ENCODE measurements at regions not wholly inside any gene's neighbourhood (a gene's known extent, or its start where the extent isn't known, plus 50 kb on each side); places are given as distances from the start of the nearest gene placed in this dataset.

DNA sequence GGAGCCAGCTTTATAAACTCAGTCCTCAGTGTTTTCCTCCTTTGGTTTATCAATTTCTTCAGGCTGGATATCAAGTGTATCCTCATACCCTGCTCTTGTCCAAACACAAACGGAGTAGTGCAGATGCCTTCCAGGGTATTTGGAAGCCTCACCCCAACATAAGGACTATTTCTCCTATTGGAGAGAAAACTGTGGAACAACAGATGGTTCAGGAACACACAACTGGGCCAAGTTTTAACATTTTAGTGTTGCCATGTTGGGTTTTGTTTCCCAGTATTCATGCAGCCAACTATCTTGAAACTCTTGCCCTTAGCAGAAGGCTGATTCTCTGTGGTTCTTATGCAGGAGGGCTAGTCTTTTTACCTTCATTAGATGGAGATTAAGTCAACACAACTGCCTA is 398.1 kb downstream of the GABRB3 start:
- DNase-seq = no peak

DNA sequence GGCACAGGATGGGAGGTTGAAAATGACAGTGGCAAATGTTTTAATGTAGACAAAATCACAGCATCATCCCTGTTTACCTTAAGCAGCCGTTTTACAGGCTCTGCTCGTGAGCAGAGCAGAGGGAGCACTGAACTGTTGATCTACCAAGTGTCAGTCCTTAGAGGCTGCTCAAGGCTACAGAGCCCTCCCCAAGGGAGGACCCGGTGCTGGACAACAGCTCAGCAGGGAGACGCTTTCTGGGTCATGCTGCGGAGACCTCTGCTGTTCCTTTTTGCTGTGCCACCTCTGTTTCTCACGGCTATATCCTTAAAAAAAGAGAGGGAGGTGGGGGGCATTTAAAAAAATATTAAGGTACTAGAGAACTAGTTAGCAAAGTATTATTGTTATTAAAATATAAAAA is 400.2 kb downstream of the GABRB3 start:
- DNase-seq = no peak

DNA sequence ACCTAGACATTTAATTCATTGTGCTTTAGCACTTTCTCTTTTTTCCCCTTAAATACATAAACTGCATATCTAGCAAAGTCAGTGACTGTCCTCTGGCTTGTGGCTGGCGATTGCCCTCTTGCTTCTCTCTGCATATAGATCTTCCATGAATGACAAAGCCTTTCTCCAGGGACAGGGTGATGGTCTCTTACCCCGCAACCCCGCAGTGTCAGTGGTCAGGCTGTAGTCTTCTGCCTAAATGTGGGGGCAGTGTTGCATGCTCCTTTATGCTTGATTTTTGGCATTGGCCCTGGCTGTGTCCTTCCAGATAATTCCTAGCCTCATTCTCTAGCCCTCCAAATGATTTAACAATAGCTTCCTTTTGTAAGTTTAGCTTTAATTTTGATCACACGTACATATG is 407.8 kb downstream of the GABRB3 start:
- no peak for DNase-seq

DNA sequence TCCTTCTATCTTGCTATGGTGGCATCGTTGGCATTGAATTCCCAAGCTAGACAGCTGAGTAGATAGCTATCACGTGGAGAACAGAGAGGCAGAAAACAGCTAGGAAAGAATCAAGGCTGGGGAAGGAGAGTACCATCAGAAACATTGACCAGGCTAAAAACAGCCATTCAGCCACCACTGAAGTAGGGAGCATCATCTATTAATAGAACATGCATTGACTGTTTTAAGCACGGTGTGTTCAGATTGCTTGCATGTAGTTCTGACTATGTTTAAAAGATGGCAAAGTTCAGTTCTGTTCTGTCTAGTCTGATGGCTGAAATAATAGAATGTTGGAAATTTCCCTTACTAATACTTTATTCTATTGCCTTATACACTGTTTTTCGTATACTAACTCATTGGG is 413.0 kb downstream of the GABRB3 start:
- DNase-seq = no peak

GRCh38 chr15:26358708-26359107 is 414.2 kb downstream of the GABRB3 start:
- DNase-seq = no peak

DNA sequence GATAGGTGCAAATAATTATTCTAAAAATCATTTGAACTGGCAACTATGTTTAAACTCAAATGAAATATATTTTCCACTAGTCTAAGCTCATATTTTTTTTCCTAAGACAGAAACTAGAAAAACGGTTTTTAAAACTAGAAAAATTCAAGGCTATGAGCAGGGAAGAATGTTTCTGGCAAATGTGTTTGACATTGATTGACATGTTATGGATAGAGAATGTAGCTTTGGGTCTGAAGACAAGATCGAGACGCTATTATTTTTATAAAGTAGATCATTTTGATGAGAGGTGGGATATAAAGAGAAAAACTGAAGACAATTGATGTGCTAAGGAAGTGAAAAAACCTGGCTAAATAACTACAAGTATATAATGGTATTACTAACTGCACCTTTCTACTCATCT is 415.2 kb downstream of the GABRB3 start:
- DNase-seq = no peak

DNA sequence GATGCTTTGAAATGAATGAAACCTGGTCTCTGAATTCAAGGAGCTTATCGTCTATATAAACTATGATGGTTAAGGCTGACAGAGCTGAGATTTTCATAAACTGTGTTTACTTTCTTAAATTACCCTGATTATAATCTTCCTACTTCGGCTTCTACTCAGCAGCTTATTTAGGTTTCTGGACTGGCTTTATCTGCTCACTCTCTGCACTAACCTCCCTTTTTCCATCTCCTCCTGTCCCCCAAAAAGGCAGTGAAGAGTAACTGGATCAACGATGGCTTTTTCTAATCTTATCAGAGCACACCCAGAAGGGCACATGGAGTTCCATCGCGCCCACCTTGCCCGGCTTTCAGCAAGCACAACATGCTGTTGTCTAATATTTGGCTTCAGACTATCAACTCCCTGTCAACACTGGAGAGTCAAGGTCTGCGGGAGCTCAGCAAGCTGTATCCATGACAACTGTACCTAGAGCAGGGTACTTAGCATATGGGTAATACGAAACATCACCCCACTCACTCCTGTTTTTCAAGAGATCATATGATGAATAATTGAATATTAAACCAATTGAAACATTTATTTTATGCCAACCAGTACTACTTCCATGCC is 417.3 kb downstream of the GABRB3 start:
- no peak for DNase-seq

- DNase-seq = no peak
Measured at GRCh38 chr15:26352909-26353308, 420.0 kb downstream of the GABRB3 start.

DNA sequence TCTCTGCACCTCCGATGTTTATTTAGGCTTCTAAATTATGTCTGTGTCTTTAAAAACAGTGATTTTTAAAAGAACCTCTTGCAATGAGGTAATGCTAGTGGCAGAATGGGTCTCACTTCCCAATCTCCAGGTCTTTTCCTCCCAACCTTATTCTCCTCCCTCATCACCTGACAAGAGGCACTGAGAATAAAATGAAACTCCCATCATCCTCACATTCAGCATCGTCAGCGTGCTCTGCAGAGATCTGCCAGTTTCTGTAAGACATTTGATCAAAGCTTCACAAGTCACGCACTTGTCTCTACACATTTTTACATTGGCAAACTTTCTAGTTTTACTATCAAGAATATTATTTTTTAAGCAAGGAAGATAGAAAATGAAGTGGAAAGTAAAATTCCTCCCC is 420.5 kb downstream of the GABRB3 start:
- DNase-seq = no peak

DNA sequence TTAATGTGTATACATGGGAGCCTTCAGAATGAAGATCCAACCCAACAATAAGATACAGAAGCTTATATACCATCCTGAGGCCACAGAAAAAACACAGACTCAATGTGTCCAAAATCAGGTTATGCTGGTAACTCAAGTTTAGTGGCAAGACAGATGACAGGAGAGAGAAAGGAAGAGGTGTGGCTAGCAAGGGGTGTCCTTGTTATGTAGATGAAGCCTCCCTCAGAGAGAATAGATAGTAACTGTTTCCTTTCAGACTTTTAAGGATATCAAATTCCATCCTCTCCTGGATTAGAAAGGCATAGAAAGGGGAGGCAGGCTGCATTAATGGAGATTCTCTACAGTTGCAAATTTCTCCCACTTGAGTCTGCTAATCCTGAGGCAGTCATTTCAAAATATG is 447.4 kb downstream of the GABRB3 start:
- DNase-seq = no peak

GRCh38 chr15:26323566-26323965 is 449.3 kb downstream of the GABRB3 start:
- no peak for DNase-seq

- no peak for DNase-seq
Measured at GRCh38 chr15:26318689-26319088, 454.2 kb downstream of the GABRB3 start.

GRCh38 chr15:26314577-26314976 is 451.4 kb upstream of the ATP10A start:
- no peak for DNase-seq

DNA sequence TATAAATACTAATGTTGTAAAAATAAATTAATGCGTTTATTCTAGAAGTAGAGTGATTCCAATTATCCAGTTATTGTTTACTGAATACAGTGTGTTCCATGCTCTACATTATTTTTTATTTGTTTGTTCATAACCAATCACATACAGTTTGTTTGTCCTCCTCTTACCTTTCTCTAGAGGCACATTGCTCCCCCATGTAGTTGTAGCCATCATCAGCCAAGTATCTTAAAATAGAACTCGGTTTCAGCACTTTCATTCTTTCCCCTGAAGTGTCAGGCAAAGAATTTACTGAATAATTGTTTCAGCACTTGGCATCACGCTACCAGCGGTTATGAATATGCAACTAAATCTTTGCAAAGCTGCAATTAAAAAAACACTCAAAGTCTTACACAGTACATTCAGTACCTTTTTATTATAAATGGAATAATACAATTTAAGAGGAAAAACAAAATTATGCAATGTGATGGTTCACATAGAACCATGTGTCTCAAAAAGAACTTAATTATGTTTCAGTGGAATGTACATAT is 448.6 kb upstream of the ATP10A start:
- DNase-seq = no peak

GRCh38 chr15:26298659-26299170 is 435.6 kb upstream of the ATP10A start:
- DNase-seq = no peak

DNA sequence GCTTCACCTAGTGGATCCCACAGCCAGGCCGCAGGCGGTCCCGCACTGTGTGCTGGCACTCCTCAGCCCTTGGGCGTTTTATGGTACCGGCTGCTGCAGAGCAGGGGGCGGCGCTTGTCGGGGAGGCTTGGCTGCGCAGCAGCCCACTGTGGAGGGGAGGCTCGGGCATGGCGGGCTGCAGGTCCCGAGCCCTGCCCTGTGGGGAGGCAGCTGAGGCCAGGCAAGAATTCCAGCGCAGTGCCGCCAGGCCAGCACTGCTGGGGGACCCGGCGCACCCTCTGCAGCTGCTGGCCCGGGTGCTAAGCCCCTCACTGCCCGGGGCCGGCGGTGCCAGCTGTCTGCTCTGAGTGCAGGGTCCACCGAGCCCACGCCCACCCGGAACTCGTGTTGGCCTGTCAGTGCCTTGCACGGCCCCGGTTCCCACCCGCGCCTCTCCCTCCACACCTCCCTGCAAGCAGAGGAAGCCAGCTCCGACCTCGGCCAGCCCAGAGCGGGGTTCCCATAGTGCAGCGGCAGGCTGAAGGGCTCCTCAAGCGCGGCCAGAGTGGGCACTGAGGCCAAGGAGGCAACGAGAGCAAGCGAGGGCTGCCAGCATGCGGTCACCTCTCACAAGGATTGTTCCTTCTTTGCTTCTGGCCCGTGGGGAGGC is 435.0 kb upstream of the ATP10A start:
- no peak for DNase-seq

- no peak for DNase-seq
Measured at GRCh38 chr15:26295336-26296085, 432.4 kb upstream of the ATP10A start.

DNA sequence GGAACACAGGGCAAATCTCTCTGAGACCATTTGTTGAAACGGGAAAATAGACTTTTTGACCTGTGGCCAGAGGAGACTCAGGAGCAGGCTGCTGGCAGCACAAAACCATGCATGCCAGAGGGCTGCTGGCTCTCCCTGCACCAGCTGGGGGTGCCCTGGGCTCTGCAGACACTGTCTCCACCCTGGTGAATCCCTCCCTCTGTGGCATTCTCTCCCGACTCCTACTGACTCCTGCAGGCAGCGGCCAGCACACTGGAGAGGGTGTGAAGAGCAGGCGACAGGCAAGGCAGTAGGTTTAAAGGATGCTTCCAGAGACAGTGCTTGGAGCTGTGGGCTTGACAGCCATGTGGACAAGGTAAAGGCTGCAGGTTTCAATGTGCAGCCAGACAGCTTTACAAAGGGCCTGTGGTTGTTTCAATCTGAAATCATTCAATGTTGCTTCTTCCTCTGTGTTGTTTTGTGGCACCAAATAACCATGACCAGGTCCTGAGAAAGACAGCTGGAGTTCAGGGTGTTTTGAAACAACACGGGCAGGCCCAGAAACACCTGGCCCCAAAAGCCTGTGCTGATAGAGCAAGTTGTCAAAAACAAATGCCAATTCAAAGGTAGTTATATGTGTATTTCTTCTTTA is 431.0 kb upstream of the ATP10A start:
- DNase-seq = no peak

- DNase-seq = no peak
Measured at GRCh38 chr15:26287381-26287780, 424.3 kb upstream of the ATP10A start.

GRCh38 chr15:26280281-26280680 is 417.2 kb upstream of the ATP10A start:
- DNase-seq = no peak

- DNase-seq = no peak
Measured at GRCh38 chr15:26261966-26262365, 398.8 kb upstream of the ATP10A start.

DNA sequence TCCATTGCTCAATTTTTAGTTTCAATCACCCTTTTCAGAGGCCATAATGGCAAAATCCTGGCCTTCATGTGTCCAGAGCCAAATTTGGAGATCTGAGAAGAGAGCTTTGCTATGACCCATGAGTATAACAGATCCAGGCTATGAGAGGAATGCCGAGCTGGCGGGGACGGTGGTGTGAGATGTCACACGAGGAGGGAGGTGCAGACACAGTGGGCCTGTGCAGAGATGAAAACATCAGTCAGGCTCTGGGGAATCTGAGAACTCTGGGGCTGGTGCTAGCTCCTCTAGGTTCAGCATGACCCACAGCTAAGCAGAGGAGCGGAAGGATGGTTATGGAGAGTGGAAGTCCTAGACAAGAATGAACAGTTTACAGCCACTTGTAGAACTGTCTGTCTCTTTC is 398.3 kb upstream of the ATP10A start:
- DNase-seq = no peak

Data from occipital lobe (tissue), 1 donor.